DND-41 (cell line): ENCODE measurements at regions not wholly inside any gene's neighbourhood (a gene's known extent, or its start where the extent isn't known, plus 50 kb on each side); places are given as distances from the start of the nearest gene placed in this dataset.

Experiments
- ATAC-seq: fragments of 200-7000 bp; cut with Tn5 transposase; 3 replicates; pipeline ENCODE4 v1.9.1; 2021; ENCODE audit warnings: low read depth; ENCODE audit not compliant: insufficient read depth
- DNase-seq: peaks from one replicate; pipeline ENCODE4 v3.0.0-alpha.2; 2020
- H2AFZ ChIP-seq: 2 replicates; pipeline ENCODE4 v1.6.0; 2012; ENCODE audit warnings: low read depth, low read length
- H3K27ac ChIP-seq: 2 replicates; pipeline ENCODE4 v1.5.1; 2012; ENCODE audit warnings: low read length, inconsistent platforms
- H3K27me3 ChIP-seq: fragments of 200-600 bp; sonication (generic); 2 replicates; pipeline ENCODE4 v1.6.0; 2012; ENCODE audit warnings: low read length, mild to moderate bottlenecking, inconsistent platforms; ENCODE audit not compliant: insufficient read depth, poor library complexity
- H3K36me3 ChIP-seq: 2 replicates; pipeline ENCODE4 v1.5.1; 2012; ENCODE audit warnings: low read length, inconsistent platforms; ENCODE audit not compliant: insufficient read depth
- H3K4me1 ChIP-seq: 2 replicates; pipeline ENCODE4 v1.5.1; 2012; ENCODE audit warnings: mild to moderate bottlenecking, low read length; ENCODE audit not compliant: insufficient read depth
- H3K4me2 ChIP-seq: 2 replicates; pipeline ENCODE4 v1.6.0; 2012; ENCODE audit warnings: mild to moderate bottlenecking, moderate library complexity, low read length, inconsistent platforms; ENCODE audit not compliant: insufficient read depth
- H3K4me3 ChIP-seq, 2 experiments: fragments of 200-600 bp in 1 of 2; shearing (Covaris generic) in 1 of 2; 2 replicates each; pipeline ENCODE4 v1.5.1; 2012 to 2016; ENCODE audit warnings: inconsistent platforms in 2 of 2, low read length in 2 of 2, mild to moderate bottlenecking in 2 of 2, low read depth in 1 of 2, moderate library complexity in 1 of 2
- H3K79me2 ChIP-seq: 2 replicates; pipeline ENCODE4 v1.6.0; 2012; ENCODE audit warnings: low read length, inconsistent platforms; ENCODE audit not compliant: insufficient read depth
- H3K9ac ChIP-seq: 2 replicates; pipeline ENCODE4 v1.6.0; 2012; ENCODE audit warnings: low read depth, mild to moderate bottlenecking, inconsistent platforms, low read length, moderate library complexity
- H3K9me3 ChIP-seq: 2 replicates; pipeline ENCODE4 v1.5.1; 2012; ENCODE audit warnings: low read length, moderate library complexity, mild to moderate bottlenecking, inconsistent platforms; ENCODE audit not compliant: insufficient read depth, severe bottlenecking
- H4K20me1 ChIP-seq: 2 replicates; pipeline ENCODE4 v1.6.0; 2012; ENCODE audit warnings: low read length; ENCODE audit not compliant: insufficient read depth
- CTCF ChIP-seq: IDR thresholded peaks from 2 replicates; pipeline ENCODE4 v1.5.1; 2012; ENCODE audit warnings: borderline replicate concordance, low read length, moderate library complexity, mild to moderate bottlenecking; ENCODE audit not compliant: poor library complexity, severe bottlenecking; ENCODE audit errors: extremely low read depth
- EZH2 ChIP-seq: IDR thresholded peaks from 3 replicates; pipeline ENCODE4 v1.6.1; 2012; ENCODE audit warnings: borderline replicate concordance, low read depth, mild to moderate bottlenecking, moderate library complexity, low read length, inconsistent platforms; ENCODE audit not compliant: severe bottlenecking

DNA sequence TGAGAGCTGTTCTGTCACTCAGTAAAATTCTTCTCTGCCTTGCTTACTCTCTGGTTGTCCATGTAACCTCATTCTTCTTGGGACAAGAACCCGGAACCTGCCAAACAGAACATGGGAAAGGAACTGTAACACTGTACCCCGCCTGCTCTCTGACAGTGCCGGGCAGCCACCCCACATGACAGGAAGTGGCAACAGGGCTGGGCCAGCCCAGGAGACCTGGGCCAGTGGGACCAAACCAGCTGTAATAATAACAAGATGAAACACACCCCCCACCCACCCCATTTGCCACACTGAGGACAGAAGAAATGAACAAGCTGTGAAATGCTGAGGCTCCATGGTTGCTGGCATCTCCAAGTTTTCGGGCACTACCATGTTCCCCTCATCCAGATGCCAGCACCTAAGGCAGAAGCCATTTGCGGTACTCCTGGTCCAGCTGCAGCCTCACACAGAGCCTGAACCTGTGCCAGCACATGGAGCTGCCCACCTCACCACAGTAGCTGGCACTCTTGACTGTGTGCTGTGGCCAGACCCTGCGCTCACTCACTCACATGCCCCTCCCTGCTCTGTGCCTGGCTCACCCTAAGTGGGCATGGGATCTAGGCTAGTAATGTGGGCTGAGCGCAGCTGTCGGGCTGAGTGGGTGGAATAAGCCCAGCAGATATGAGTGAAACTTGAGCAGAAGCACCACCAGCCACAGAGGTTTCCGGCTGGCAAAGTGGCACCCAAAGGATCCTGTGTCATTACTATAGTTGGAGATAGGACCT is 126.2 kb upstream of the UGT8 start:
- ATAC-seq (no peak), DNase-seq (no peak)
- no peaks in the 10 kb centered on the region for H3K27me3 ChIP-seq
- no peak overlapping the region for H3K4me2 ChIP-seq
- no peaks in the 10 kb centered on the region for H3K9me3 ChIP-seq
- no peak overlapping the region for H3K27ac ChIP-seq
- no peaks in the 10 kb centered on the region for H4K20me1 ChIP-seq
- no peaks in the 10 kb centered on the region for H3K79me2 ChIP-seq
- no peak overlapping the region for H3K4me3 ChIP-seq
- no peak overlapping the region for H2AFZ ChIP-seq
- H3K36me3 ChIP-seq: no peaks in the 10 kb centered on the region
- no peaks in the 10 kb centered on the region for H3K4me1 ChIP-seq
- TF ChIP-seq CTCF (no peak), EZH2 (no peak)
- H3K9ac ChIP-seq: no peak overlapping the region

GRCh38 chr4:114474188-114474800 is 124.3 kb upstream of the UGT8 start:
- Histone ChIP-seq H3K4me1 (no peaks in the 10 kb centered on the region), H3K36me3 (no peaks in the 10 kb centered on the region), H3K27me3 (no peaks in the 10 kb centered on the region), H4K20me1 (no peaks in the 10 kb centered on the region), H2AFZ (no peak overlapping the region), H3K27ac (no peak overlapping the region), H3K79me2 (no peaks in the 10 kb centered on the region), H3K4me2 (no peak overlapping the region), H3K9ac (no peak overlapping the region), H3K4me3 (no peak overlapping the region), H3K9me3 (no peaks in the 10 kb centered on the region)
- DNase-seq (no peak), ATAC-seq (no peak)
- TF ChIP-seq EZH2 (no peak), CTCF (no peak)

DNA sequence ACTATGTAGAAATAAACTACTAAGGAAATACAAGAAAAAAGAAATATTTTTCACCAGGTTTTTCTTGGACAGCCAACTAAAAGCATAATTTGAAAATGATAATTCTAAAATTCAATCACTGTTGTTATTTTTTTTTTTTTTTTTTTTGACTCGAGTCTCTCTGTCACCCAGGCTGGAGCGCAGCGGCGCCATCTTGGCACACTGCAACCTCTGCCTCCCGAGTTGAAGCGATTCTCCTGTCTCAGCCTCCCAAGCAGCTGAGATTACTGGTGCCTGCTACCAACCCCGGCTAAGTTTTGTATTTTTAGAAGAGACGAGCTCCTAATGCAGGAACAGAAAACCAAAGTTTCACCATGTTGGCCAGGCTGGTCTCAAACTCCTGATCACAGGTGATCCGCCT is 122.3 kb upstream of the UGT8 start:
- no peak for DNase-seq
- ATAC-seq: no peak

More for the DNA sequence above, 122.3 kb upstream of the UGT8 start:
- Histone ChIP-seq H3K4me1 (no peaks in the 10 kb centered on the region), H3K4me2 (no peak overlapping the region), H3K27me3 (no peaks in the 10 kb centered on the region), H3K36me3 (no peaks in the 10 kb centered on the region), H3K9me3 (no peaks in the 10 kb centered on the region), H4K20me1 (no peaks in the 10 kb centered on the region), H2AFZ (no peak overlapping the region), H3K9ac (no peak overlapping the region), H3K4me3 (no peak overlapping the region), H3K27ac (no peak overlapping the region), H3K79me2 (no peaks in the 10 kb centered on the region)
- no peak for TF ChIP-seq EZH2
- TF ChIP-seq CTCF: no peak
